RWPE1 (cell line): ENCODE measurements at regions not wholly inside any gene's neighbourhood (a gene's known extent, or its start where the extent isn't known, plus 50 kb on each side); places are given as distances from the start of the nearest gene placed in this dataset.

ENCODE experiments used
- CTCF ChIA-PET: fragments of 350-600 bp; sonication (Branson Sonifier 250); formaldehyde crosslinking; extraction: SDS; loops from one replicate; lab custom pipeline; 2021; lab: Yijun Ruan, JAX
- POLR2A ChIA-PET: fragments of 400-600 bp; formaldehyde crosslinking; extraction: SDS; loops from one replicate; lab custom pipeline; 2020; ENCODE audit warnings: antibody characterized with exemption; ENCODE audit not compliant: low non-redundant PET; lab: Yijun Ruan, JAX
- DNase-seq: peaks from one replicate; pipeline ENCODE4 v3.0.0; 2012; ENCODE audit warnings: low spot score
- H3K27ac ChIP-seq: fragments of 450-650 bp; 2 replicates; pipeline ENCODE4 v1.5.1; 2017
- CTCF ChIP-seq: fragments of 450-650 bp; conservative IDR thresholded peaks from 2 replicates; pipeline ENCODE4 v1.5.1; 2017; ENCODE audit warnings: low read depth, mild to moderate bottlenecking

- ChIA-PET CTCF (no interaction called here), POLR2A (no interaction called here)
- no peak for DNase-seq
- no peak overlapping the region for H3K27ac ChIP-seq
- TF ChIP-seq CTCF, result no peak
Measured at GRCh38 chr11:91435694-91436395, 788.8 kb upstream of the FAT3 start.

- DNase-seq, result no peak
- H3K27ac ChIP-seq, result no peak overlapping the region
- ChIA-PET CTCF (no interaction called here), POLR2A (no interaction called here)
- no peak for TF ChIP-seq CTCF
Measured at GRCh38 chr11:91433284-91434010, 791.2 kb upstream of the FAT3 start.

GRCh38 chr11:91421641-91422040 is 803.0 kb upstream of the FAT3 start:
- ChIA-PET POLR2A (no interaction called here), CTCF (interaction anchor here (0.6 kb wide), 1 partner anchor 260 kb away, joined by 3 read pairs; no protein-coding TSS in a partner anchor)
- no peak for TF ChIP-seq CTCF
- DNase-seq, result no peak
- H3K27ac ChIP-seq, result no peak overlapping the region

GRCh38 chr11:91407842-91408241 is 816.8 kb upstream of the FAT3 start:
- ChIA-PET CTCF (no interaction called here), POLR2A (no interaction called here)
- no peak for TF ChIP-seq CTCF
- H3K27ac ChIP-seq, result no peak overlapping the region
- no peak for DNase-seq

GRCh38 chr11:91406009-91406408 is 818.6 kb upstream of the FAT3 start:
- POLR2A ChIA-PET, result no interaction called here
- DNase-seq, result no peak
- no peak overlapping the region for H3K27ac ChIP-seq
- CTCF ChIA-PET, result no interaction called here
- no peak for TF ChIP-seq CTCF

- CTCF ChIA-PET, result no interaction called here
- no peak for TF ChIP-seq CTCF
- POLR2A ChIA-PET, result no interaction called here
- H3K27ac ChIP-seq, result no peak overlapping the region
- no peak for DNase-seq
Measured at GRCh38 chr11:91404344-91404743, 820.3 kb upstream of the FAT3 start.
